ENCODE measurements at regions not wholly inside any gene's neighbourhood (a gene's known extent, or its start where the extent isn't known, plus 50 kb on each side); places are given as distances from the start of the nearest gene placed in this dataset.

- Histone ChIP-seq H3K9me2 (ENCODE audit: insufficient read depth) (no peaks in the 10 kb centered on the region), H3F3A (ENCODE audit: insufficient read depth, low read depth) (no peaks in the 10 kb centered on the region), H4K20me1 (ENCODE audit: insufficient read depth) (no peaks in the 10 kb centered on the region), H3K27ac (no peak overlapping the region), H3K4me1 (replicated peaks; ENCODE audit: insufficient read depth) (no peaks in the 10 kb centered on the region), H3K4me2 (no peak overlapping the region), H3K4me3 (no peak overlapping the region), H3K9me3 (ENCODE audit: insufficient read depth, low read depth) (no peaks in the 10 kb centered on the region), H2AFZ (no peak overlapping the region), H3K27me3 (ENCODE audit: insufficient read depth, low read depth) (no peaks in the 10 kb centered on the region), H3K36me3 (ENCODE audit: low read depth) (no peaks in the 10 kb centered on the region), H3K79me2 (ENCODE audit: low read depth) (no peaks in the 10 kb centered on the region)
- no peak for TF ChIP-seq CTCF (conservative IDR thresholded peaks at IDR 0.05)
- no peak for TF ChIP-seq EZH2 (IDR thresholded peaks at IDR 0.05; ENCODE audit: low read depth)
- intact Hi-C loops (cut with micrococcal nuclease; ENCODE audit: unreplicated experiment), result no loop called here
- DNase-seq, result no peak
- CTCF ChIA-PET, result no interaction called here
- no TSS peak for BruUV-seq (replicated peaks)
- POLR2A ChIA-PET (ENCODE audit: unreplicated experiment), result no interaction called here
These were observed 846.9 kb upstream of the ACVR2A start for GRCh38 chr2:146997945-146998344.

- Histone ChIP-seq H3K4me1 (replicated peaks; ENCODE audit: insufficient read depth) (0 out of 2 replicates have a peak, but pooled peaks cover 2% of the 10 kb centered on the region), H3K36me3 (ENCODE audit: low read depth) (no peaks in the 10 kb centered on the region), H3F3A (ENCODE audit: insufficient read depth, low read depth) (no peaks in the 10 kb centered on the region), H2AFZ (no peak overlapping the region), H4K20me1 (ENCODE audit: insufficient read depth) (no peaks in the 10 kb centered on the region), H3K4me3 (no peak overlapping the region), H3K9me2 (ENCODE audit: insufficient read depth) (no peaks in the 10 kb centered on the region), H3K9me3 (ENCODE audit: insufficient read depth, low read depth) (no peaks in the 10 kb centered on the region), H3K27me3 (ENCODE audit: insufficient read depth, low read depth) (no peaks in the 10 kb centered on the region), H3K27ac (no peak overlapping the region), H3K79me2 (ENCODE audit: low read depth) (no peaks in the 10 kb centered on the region), H3K4me2 (no peak overlapping the region)
- TF ChIP-seq EZH2 (IDR thresholded peaks at IDR 0.05; ENCODE audit: low read depth), result no peak
- TF ChIP-seq CTCF (conservative IDR thresholded peaks at IDR 0.05), result no peak
- CTCF ChIA-PET, result no interaction called here
- DNase-seq, result no peak
- POLR2A ChIA-PET (ENCODE audit: unreplicated experiment), result no interaction called here
- intact Hi-C loops (cut with micrococcal nuclease; ENCODE audit: unreplicated experiment), result no loop called here
- BruUV-seq (replicated peaks), result no TSS peak
These were observed 847.3 kb upstream of the ACVR2A start for GRCh38 chr2:146997488-146997887.

GRCh38 chr2:146994246-146994645 lies 850.6 kb upstream of the ACVR2A start:
- H3F3A ChIP-seq (ENCODE audit: insufficient read depth, low read depth), result no peaks in the 10 kb centered on the region
- H4K20me1 ChIP-seq (ENCODE audit: insufficient read depth), result no peaks in the 10 kb centered on the region
- POLR2A ChIA-PET (ENCODE audit: unreplicated experiment), result no interaction called here
- no peaks in the 10 kb centered on the region for H3K36me3 ChIP-seq (ENCODE audit: low read depth)
- no peak overlapping the region for H3K4me2 ChIP-seq
- intact Hi-C loops (cut with micrococcal nuclease; ENCODE audit: unreplicated experiment), result no loop called here
- H2AFZ ChIP-seq, result no peak overlapping the region
- no peaks in the 10 kb centered on the region for H3K79me2 ChIP-seq (ENCODE audit: low read depth)
- 0 out of 2 replicates have a peak, but pooled peaks cover 6% of the 10 kb centered on the region for H3K4me1 ChIP-seq (replicated peaks; ENCODE audit: insufficient read depth)
- no peaks in the 10 kb centered on the region for H3K9me2 ChIP-seq (ENCODE audit: insufficient read depth)
- CTCF ChIA-PET, result no interaction called here
- DNase-seq, result no peak
- H3K27me3 ChIP-seq (ENCODE audit: insufficient read depth, low read depth), result no peaks in the 10 kb centered on the region
- no peak for TF ChIP-seq EZH2 (IDR thresholded peaks at IDR 0.05; ENCODE audit: low read depth)
- no peak for TF ChIP-seq CTCF (conservative IDR thresholded peaks at IDR 0.05)
- BruUV-seq (replicated peaks), result no TSS peak
- H3K9me3 ChIP-seq (ENCODE audit: insufficient read depth, low read depth), result no peaks in the 10 kb centered on the region
- no peak overlapping the region for H3K4me3 ChIP-seq
- no peak overlapping the region for H3K27ac ChIP-seq
